Mucosa of descending colon (tissue), 3 donors: ENCODE measurements at regions not wholly inside any gene's neighbourhood (a gene's known extent, or its start where the extent isn't known, plus 50 kb on each side); places are given as distances from the start of the nearest gene placed in this dataset.

ENCODE experiments used
- ATAC-seq: fragments of 200-7000 bp; cut with Tn5 transposase; one replicate; pipeline ENCODE4 v1.9.1; 2020; ENCODE audit warnings: mild to moderate bottlenecking, moderate library complexity
- DNase-seq, 3 donors: peaks; one replicate each; pipeline ENCODE4 v3.0.0-alpha.2; 2020
- H3K36me3 ChIP-seq: fragments of 200-600 bp; one replicate; pipeline ENCODE4 v1.8.0; 2021; ENCODE audit warnings: low read depth, mild to moderate bottlenecking
- H3K4me1 ChIP-seq: fragments of 200-600 bp; one replicate; pipeline ENCODE4 v1.8.0; 2021; ENCODE audit warnings: low read depth, mild to moderate bottlenecking
- H3K4me3 ChIP-seq: fragments of 200-600 bp; one replicate; pipeline ENCODE4 v1.8.0; 2021; ENCODE audit warnings: mild to moderate bottlenecking
- H3K9me3 ChIP-seq: fragments of 200-600 bp; one replicate; pipeline ENCODE4 v1.8.0; 2021; ENCODE audit warnings: mild to moderate bottlenecking
- intact Hi-C, 2 donors: fragments of 100-400 bp; cut with DNase I in 1 of 2; cut with micrococcal nuclease in 1 of 2; formaldehyde crosslinking; loops; one replicate each; pipeline versions ENCODE4 v1.11.0 to v1.11.1; 2022; cut with DNase I, micrococcal nuclease
- TF ChIP-seq, protein P1 (sequence below): fragments of 200-600 bp; IDR thresholded peaks from one replicate; pipeline ENCODE4 v1.8.0; 2022; ENCODE audit warnings: antibody characterized with exemption, mild to moderate bottlenecking
- donor health status: DM: no; HTN: no; CAD: no; lungs with moderate emphysema.
- donor health status: DM: no; HTN: no; CAD: no.
- donor health status: DM: no; HTN: yes; CAD: no.

DNA sequence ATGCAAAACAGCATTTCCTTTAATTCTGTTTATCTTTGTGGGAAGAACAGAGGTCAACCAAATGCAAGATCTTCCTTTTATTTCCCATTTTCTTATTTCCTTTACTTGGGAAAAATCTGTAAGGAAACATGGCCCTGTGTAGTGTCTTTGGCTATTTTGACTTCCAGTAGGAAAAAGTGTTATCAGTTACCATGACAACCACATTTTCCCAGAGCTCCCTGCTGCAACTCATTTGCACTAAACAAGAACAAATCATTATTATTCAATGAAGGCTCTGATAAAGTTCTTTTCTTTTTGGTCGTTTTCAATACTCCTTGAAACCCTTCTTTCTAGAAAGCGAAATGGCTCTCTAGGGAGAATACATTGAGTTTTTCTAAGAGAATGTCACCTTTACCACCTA, 117.2 kb upstream of the DDX53 start:
- no peaks in the 10 kb centered on the region for H3K9me3 ChIP-seq
- no peaks in the 10 kb centered on the region for H3K4me1 ChIP-seq
- no peak overlapping the region for H3K4me3 ChIP-seq
- TF ChIP-seq, protein P1, sequence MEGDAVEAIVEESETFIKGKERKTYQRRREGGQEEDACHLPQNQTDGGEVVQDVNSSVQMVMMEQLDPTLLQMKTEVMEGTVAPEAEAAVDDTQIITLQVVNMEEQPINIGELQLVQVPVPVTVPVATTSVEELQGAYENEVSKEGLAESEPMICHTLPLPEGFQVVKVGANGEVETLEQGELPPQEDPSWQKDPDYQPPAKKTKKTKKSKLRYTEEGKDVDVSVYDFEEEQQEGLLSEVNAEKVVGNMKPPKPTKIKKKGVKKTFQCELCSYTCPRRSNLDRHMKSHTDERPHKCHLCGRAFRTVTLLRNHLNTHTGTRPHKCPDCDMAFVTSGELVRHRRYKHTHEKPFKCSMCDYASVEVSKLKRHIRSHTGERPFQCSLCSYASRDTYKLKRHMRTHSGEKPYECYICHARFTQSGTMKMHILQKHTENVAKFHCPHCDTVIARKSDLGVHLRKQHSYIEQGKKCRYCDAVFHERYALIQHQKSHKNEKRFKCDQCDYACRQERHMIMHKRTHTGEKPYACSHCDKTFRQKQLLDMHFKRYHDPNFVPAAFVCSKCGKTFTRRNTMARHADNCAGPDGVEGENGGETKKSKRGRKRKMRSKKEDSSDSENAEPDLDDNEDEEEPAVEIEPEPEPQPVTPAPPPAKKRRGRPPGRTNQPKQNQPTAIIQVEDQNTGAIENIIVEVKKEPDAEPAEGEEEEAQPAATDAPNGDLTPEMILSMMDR = no peak
- ATAC-seq (no peak), DNase-seq (no peak)
- intact Hi-C loops = no loop called here
- no peaks in the 10 kb centered on the region for H3K36me3 ChIP-seq

DNA sequence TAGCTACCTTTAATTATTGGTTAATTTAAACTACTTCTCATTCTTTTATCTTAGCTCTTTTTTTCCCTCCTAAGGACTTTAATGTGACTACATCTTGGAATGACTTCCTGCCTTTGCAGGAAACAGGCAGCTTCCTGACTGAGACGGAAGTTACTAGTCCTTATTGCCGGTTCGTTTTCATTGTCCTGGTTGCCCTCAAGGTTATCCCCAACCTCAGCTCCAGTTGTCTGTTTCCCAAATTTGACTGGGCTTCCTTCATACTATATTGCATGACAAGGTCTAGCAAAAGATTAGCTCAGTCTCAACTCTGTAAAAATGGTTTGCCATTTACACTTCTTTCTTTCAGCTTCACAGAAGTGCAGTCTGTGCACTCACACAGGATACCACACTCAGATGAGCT, 109.9 kb upstream of the DDX53 start:
- ATAC-seq = no peak
- no peak for DNase-seq
- H3K4me1 ChIP-seq = no peaks in the 10 kb centered on the region
- H3K4me3 ChIP-seq = no peak overlapping the region
- no peaks in the 10 kb centered on the region for H3K9me3 ChIP-seq
- TF ChIP-seq, protein P1 = no peak
- intact Hi-C loops = no loop called here
- no peaks in the 10 kb centered on the region for H3K36me3 ChIP-seq

DNA sequence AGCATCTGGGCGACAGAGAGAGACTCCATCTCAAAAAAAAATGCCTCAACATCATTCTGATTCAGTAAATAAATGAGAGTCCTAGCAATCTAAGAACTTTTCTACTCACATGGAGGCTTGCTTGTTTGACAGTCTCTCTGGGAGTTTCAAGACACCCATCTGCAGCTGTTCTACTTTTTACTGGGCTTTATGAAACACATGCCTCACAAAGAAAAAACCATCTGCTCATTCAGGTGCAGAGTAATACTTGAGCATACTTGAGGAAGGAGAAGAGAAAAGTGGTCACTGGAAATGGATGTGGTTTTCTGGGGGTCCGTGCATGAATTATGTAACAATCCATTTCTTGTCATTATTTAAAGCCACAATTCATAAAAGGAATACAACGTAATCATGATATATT, 87.1 kb upstream of the DDX53 start:
- Histone ChIP-seq H3K9me3 (no peaks in the 10 kb centered on the region), H3K4me3 (no peak overlapping the region), H3K36me3 (no peaks in the 10 kb centered on the region), H3K4me1 (no peaks in the 10 kb centered on the region)
- DNase-seq = no peak
- TF ChIP-seq, protein P1 = no peak
- intact Hi-C loops = no loop called here
- no peak for ATAC-seq

DNA sequence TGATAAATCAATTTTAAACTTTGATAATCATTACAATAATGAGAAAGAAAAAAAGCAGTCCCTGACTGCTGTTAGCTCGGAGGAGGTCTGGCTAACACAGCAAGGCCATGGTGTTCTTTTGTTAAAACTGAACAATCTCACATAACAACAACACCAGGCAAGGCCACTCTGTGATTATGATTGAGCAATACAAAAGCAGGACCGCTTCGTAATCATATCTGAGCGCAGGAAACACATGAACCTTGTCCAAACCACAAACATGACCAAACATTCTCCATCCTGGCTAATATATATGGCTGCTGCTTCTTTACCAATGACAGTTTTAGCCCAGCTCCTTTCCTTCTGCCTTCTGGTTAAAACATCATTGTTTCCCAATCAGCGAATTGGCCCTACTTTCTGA, 76.8 kb upstream of the DDX53 start:
- Histone ChIP-seq H3K36me3 (no peaks in the 10 kb centered on the region), H3K4me1 (no peaks in the 10 kb centered on the region), H3K4me3 (no peak overlapping the region), H3K9me3 (no peaks in the 10 kb centered on the region)
- intact Hi-C loops = no loop called here
- ATAC-seq (no peak), DNase-seq (no peak)
- TF ChIP-seq, protein P1 = no peak

DNA sequence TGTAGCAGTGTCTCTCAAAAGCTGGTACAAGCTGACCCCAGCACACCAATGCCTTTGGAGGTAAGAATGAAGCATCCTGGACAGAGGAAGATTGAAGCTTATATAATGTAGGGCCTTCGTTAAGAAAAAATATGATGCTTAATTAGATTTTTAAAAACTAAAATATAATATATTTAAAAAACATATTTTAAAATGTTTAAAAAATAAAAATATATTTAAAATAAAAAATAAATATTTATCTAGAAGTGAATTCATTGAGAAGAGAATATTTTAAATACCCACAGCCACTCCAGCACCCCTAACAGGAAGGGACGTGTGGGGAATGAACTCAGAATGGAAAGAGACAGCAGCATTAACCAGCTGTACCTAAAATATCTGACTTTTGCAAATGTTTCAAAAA, 65.1 kb upstream of the DDX53 start:
- no peak for ATAC-seq
- intact Hi-C loops = no loop called here
- Histone ChIP-seq H3K9me3 (no peaks in the 10 kb centered on the region), H3K4me1 (no peaks in the 10 kb centered on the region), H3K36me3 (no peaks in the 10 kb centered on the region), H3K4me3 (no peak overlapping the region)
- TF ChIP-seq, protein P1 = no peak
- no peak for DNase-seq

DNA sequence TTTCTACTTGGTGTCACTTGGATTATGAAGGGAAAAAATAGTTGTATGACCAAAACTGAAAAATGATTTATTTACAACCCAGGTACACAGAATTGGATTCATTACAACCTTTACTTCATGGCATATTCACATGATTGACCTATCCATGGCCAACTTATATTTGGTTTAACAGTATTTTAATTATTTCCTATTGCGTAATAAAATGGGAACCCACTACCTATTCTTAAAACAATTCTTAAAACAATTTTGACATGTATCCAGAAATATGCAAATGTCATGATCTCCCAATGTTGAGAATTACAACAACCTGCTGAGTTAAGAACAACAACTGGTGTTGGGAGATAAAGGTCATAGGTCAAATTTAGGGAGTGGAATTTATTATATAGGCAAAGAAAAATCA, 54.8 kb upstream of the DDX53 start:
- intact Hi-C loops = no loop called here
- ATAC-seq = no peak
- no peaks in the 10 kb centered on the region for H3K9me3 ChIP-seq

More for the DNA sequence above, 54.8 kb upstream of the DDX53 start:
- Histone ChIP-seq H3K36me3 (no peaks in the 10 kb centered on the region), H3K4me1 (no peaks in the 10 kb centered on the region), H3K4me3 (no peak overlapping the region)
- DNase-seq = no peak
- TF ChIP-seq, protein P1 = no peak
